Nephron (organoid): ENCODE measurements at regions not wholly inside any gene's neighbourhood (a gene's known extent, or its start where the extent isn't known, plus 50 kb on each side); places are given as distances from the start of the nearest gene placed in this dataset.

Source experiments
- H3K27ac Mint-ChIP-seq, 3 experiments: 2 replicates each; pipeline ENCODE4 v1.8.0; 2020; ENCODE audit warnings: mixed read lengths in 3 of 3, mild to moderate bottlenecking in 2 of 3, moderate library complexity in 1 of 3
- H3K27me3 Mint-ChIP-seq: 2 replicates; pipeline ENCODE4 v1.8.0; 2021; ENCODE audit warnings: low read depth, mild to moderate bottlenecking, moderate library complexity, mixed read lengths
- H3K36me3 Mint-ChIP-seq: 2 replicates; pipeline ENCODE4 v1.8.0; 2020; ENCODE audit warnings: low read depth, mixed read lengths
- H3K4me1 Mint-ChIP-seq: 2 replicates; pipeline ENCODE4 v1.8.0; 2020; ENCODE audit warnings: mixed read lengths
- H3K4me3 Mint-ChIP-seq, 3 experiments: 2 replicates each; pipeline ENCODE4 v1.8.0; 2020; ENCODE audit warnings: mild to moderate bottlenecking in 3 of 3, mixed read lengths in 3 of 3, moderate library complexity in 2 of 3
- H3K9me3 Mint-ChIP-seq: 2 replicates; pipeline ENCODE4 v1.8.0; 2020; ENCODE audit warnings: mixed read lengths
- TF ChIP-seq, protein P1 (sequence below), 3 experiments: fragments of 200-600 bp; sonication (generic); IDR thresholded peaks; one replicate each; pipeline ENCODE4 v1.5.0; 2021; ENCODE audit warnings: antibody characterized with exemption in 3 of 3; ENCODE audit not compliant: unreplicated experiment in 3 of 3

DNA sequence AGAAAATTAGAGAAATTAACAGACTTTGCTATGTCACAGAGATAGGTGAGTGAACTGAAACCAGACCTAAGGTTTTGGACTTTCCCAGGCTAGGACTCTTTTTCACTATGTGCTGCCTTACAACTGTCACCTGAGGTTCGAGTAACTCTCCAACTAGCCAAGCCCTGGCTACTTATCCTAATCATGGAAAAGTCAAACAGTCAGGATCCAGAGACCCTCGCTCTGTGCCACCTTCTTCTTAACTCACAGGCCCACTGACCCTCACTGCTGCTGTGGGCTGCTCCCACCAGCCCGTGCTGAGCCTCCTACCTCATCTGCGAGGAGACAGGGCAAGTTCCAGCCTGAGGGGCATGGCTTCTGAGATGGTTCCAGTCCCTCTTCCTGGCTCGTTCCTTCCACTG lies 211.4 kb upstream of the KLF14 start:
- TF ChIP-seq, protein P1, sequence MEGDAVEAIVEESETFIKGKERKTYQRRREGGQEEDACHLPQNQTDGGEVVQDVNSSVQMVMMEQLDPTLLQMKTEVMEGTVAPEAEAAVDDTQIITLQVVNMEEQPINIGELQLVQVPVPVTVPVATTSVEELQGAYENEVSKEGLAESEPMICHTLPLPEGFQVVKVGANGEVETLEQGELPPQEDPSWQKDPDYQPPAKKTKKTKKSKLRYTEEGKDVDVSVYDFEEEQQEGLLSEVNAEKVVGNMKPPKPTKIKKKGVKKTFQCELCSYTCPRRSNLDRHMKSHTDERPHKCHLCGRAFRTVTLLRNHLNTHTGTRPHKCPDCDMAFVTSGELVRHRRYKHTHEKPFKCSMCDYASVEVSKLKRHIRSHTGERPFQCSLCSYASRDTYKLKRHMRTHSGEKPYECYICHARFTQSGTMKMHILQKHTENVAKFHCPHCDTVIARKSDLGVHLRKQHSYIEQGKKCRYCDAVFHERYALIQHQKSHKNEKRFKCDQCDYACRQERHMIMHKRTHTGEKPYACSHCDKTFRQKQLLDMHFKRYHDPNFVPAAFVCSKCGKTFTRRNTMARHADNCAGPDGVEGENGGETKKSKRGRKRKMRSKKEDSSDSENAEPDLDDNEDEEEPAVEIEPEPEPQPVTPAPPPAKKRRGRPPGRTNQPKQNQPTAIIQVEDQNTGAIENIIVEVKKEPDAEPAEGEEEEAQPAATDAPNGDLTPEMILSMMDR (IDR thresholded peaks at IDR 0.05; ENCODE audit: unreplicated experiment in 3 of 3): no peak
- no peak overlapping the region for H3K27ac Mint-ChIP-seq
- peaks cover 4% of the 10 kb centered on the region for H3K27me3 Mint-ChIP-seq
- no peak overlapping the region for H3K4me3 Mint-ChIP-seq
- H3K36me3 Mint-ChIP-seq: no peaks in the 10 kb centered on the region
- H3K4me1 Mint-ChIP-seq: peaks cover 18% of the 10 kb centered on the region
- H3K9me3 Mint-ChIP-seq: no peaks in the 10 kb centered on the region

DNA sequence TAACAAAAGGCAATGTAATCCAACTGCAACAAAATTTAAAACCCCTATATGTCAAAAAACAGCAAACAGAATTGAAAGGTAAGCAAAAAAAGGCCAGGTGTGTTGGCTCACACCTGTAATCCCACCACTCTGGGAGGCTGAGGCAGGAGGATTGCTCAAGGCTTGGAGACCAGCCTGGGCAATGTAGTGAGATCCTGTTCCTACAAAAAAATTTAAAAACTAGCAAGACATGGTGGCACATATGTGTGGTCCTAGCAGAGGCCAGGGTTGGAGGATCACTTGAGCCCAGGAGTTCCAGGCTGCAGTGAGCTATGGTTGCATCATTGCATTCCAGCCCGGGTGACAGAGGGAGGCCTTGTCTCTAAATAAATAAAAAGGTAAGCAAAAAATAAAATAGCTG lies 212.1 kb upstream of the KLF14 start:
- TF ChIP-seq, protein P1 (IDR thresholded peaks at IDR 0.05; ENCODE audit: unreplicated experiment in 3 of 3): no peak
- peaks cover 18% of the 10 kb centered on the region for H3K4me1 Mint-ChIP-seq
- no peak overlapping the region for H3K27ac Mint-ChIP-seq
- no peaks in the 10 kb centered on the region for H3K36me3 Mint-ChIP-seq
- no peaks in the 10 kb centered on the region for H3K27me3 Mint-ChIP-seq
- H3K9me3 Mint-ChIP-seq: no peaks in the 10 kb centered on the region
- H3K4me3 Mint-ChIP-seq: no peak overlapping the region

DNA sequence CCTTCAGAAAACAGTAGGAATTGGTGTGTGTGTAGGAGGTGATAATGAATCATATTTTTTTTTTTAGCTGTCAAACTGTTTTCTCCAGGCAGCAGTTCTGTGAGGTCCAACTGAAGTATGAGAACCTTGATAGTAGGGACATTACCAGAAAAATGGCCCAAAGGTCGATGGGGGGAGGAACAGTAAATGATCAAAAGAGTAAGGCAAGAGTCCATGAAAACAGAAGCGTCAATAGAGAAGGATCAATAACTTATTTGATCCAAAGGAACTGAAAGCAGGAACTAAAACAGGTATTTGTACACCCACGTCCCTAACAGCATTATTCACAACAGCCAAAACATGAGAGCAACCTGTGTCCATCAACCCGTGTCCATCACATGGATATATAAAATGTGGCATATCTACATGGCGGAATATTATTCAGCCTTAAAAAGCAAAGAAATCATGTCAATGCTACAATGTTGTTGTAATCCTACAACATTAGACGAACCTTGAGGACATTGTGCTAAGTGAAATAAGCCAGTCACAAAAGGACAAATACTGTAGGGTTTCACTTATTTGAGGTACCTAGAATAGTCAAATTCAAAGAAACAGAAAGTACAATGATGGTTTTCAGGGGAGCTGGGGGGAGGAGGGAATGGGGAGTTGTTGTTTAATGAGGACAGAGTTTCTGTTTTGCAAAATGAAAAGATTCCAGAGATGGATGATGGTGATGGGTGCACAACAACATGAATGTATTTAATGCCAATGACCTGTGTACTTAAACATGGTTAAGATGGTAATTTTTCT lies 214.0 kb upstream of the KLF14 start:
- Mint-ChIP-seq H3K9me3 (no peaks in the 10 kb centered on the region), H3K27ac (no peak overlapping the region), H3K4me3 (no peak overlapping the region), H3K4me1 (peaks cover 8% of the 10 kb centered on the region), H3K27me3 (no peaks in the 10 kb centered on the region), H3K36me3 (no peaks in the 10 kb centered on the region)
- TF ChIP-seq, protein P1 (IDR thresholded peaks at IDR 0.05; ENCODE audit: unreplicated experiment in 3 of 3): no peak

DNA sequence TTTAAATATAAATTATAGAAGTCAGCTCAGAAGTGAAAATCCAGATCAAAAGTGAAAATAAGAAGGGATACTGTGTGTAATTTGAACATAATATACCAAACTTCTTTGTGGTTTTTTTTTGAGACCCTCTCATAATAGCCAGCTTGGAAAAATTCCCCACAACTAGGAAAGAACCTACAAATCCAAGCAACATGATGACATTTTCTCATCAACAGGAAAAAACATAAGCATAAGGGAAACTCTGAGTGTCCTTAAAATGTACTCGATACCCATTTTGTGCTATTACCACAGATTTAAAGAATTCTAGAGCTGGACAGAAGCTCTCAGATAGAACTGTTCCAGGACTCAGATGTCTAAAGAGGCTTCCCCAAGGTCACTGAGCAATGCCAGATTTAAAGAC lies 214.8 kb upstream of the KLF14 start:
- Mint-ChIP-seq H3K4me1 (no peaks in the 10 kb centered on the region), H3K36me3 (no peaks in the 10 kb centered on the region), H3K9me3 (no peaks in the 10 kb centered on the region), H3K27me3 (no peaks in the 10 kb centered on the region), H3K4me3 (no peak overlapping the region), H3K27ac (no peak overlapping the region)
- TF ChIP-seq, protein P1 (IDR thresholded peaks at IDR 0.05; ENCODE audit: unreplicated experiment in 3 of 3): no peak

DNA sequence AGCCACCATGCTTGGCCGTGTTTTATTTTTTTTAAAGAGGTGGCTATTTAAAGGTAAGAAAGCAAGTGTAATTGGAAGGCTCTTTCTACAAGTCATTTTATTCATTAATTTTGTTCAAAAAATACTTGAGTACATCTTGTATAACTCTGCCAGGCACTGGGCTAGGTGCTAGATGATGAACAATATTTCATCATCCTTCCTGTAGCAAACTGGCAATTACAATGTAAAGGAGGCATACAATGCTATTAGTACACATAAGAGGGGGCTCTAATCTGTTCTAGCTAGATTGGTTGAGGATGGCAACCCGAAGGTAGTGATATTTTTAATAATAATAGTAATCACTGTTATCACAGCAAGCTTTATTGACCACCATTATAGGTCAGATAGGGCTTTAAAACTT lies 215.5 kb upstream of the KLF14 start:
- H3K27me3 Mint-ChIP-seq: no peaks in the 10 kb centered on the region
- no peaks in the 10 kb centered on the region for H3K9me3 Mint-ChIP-seq
- TF ChIP-seq, protein P1 (IDR thresholded peaks at IDR 0.05; ENCODE audit: unreplicated experiment in 3 of 3): no peak
- no peaks in the 10 kb centered on the region for H3K4me1 Mint-ChIP-seq
- no peak overlapping the region for H3K27ac Mint-ChIP-seq
- H3K4me3 Mint-ChIP-seq: no peak overlapping the region
- H3K36me3 Mint-ChIP-seq: no peaks in the 10 kb centered on the region

DNA sequence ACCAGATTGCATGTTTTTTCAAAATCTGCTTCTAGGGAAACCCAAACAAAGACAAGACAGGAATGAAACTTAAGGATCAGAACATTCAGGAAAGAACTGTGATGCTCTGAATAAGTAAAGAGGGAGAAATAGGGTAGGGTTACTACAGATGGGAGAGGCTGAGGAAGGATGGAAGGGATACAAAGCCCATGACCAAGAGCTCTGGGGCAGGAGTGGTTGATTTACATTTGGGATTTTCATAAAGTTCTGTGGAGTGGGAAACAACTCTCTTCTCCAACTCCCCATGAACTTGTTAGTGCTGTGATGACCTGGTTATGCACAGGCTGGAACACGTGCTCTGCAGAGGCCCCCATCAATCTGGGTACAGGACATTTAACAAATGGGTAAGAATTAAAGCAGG lies 216.0 kb upstream of the KLF14 start:
- H3K27me3 Mint-ChIP-seq: no peaks in the 10 kb centered on the region
- no peaks in the 10 kb centered on the region for H3K9me3 Mint-ChIP-seq
- no peak overlapping the region for H3K4me3 Mint-ChIP-seq
- H3K27ac Mint-ChIP-seq: no peak overlapping the region
- TF ChIP-seq, protein P1 (IDR thresholded peaks at IDR 0.05; ENCODE audit: unreplicated experiment in 3 of 3): no peak
- H3K4me1 Mint-ChIP-seq: no peaks in the 10 kb centered on the region
- H3K36me3 Mint-ChIP-seq: no peaks in the 10 kb centered on the region
